ENCODE measurements at regions not wholly inside any gene's neighbourhood (a gene's known extent, or its start where the extent isn't known, plus 50 kb on each side); places are given as distances from the start of the nearest gene placed in this dataset.

DNA sequence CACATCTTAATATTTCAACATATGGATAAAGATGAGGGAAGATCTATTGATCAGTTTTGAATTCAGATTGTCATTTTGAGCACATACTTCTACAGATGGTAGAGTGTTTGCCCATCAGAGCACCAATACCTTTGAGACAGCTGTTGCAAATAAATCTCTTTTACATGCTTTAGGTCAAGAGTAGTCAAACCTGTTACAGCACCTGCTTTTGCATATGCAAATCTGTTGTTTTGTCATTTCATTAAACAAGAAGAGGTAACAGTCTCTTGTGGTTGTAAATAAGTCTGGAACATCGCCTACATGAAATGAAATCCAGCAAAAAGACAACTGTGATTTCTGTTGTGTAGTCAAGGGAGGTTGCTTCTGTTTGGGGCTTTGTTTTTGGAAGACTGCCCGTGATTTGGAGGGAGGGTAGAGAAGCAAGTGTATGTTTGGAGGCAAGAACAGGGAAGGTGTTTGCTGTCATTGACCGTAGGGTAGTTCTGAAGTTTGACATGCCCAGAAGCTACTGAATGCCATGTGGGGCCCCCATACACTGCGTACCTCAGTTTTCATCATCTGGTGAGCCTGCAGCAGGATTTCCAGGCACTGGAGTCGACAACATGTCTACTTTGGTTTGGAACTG, 233.6 kb upstream of the PPP1R3A start:
- TF ChIP-seq CTCF (conservative IDR thresholded peaks at IDR 0.05 in 1 of 2, IDR thresholded peaks at IDR 0.05 in 1 of 2; ENCODE audit: low read depth in 1 of 2, low read length in 2 of 2) = no peak
- TF ChIP-seq EZH2 (IDR thresholded peaks at IDR 0.05; ENCODE audit: low read length, missing control alignments) = no peak
